GM19468 (cell line): ENCODE measurements at regions not wholly inside any gene's neighbourhood (a gene's known extent, or its start where the extent isn't known, plus 50 kb on each side); places are given as distances from the start of the nearest gene placed in this dataset.

Experiments used
- ATAC-seq: cut with Tn5 transposase; IDR thresholded peaks from one replicate; pipeline ENCODE4 v1.9.1; 2021; ENCODE audit warnings: mild to moderate bottlenecking, moderate library complexity, moderate number of reproducible peaks; ENCODE audit not compliant: unreplicated experiment; ENCODE audit errors: extremely low read depth

- ATAC-seq: no peak
Measured at GRCh38 chr4:66653937-66654336, 891.4 kb downstream of the CENPC start.

- no peak for ATAC-seq
Measured at GRCh38 chr4:66649236-66649635, 896.1 kb downstream of the CENPC start.

- no peak for ATAC-seq
Measured at GRCh38 chr4:66647926-66648325, 897.4 kb downstream of the CENPC start.

GRCh38 chr4:66647476-66647875, 897.8 kb downstream of the CENPC start:
- no peak for ATAC-seq

- no peak for ATAC-seq
Measured at GRCh38 chr4:66640233-66640990, 904.9 kb downstream of the CENPC start.

- ATAC-seq: no peak
Measured at GRCh38 chr4:66639361-66639760, 905.9 kb downstream of the CENPC start.

GRCh38 chr4:66636349-66636748, 909.0 kb downstream of the CENPC start:
- no peak for ATAC-seq

- no peak for ATAC-seq
Measured at GRCh38 chr4:66633477-66633876, 911.8 kb downstream of the CENPC start.

GRCh38 chr4:66629927-66630326, 915.4 kb downstream of the CENPC start:
- no peak for ATAC-seq

GRCh38 chr4:66628146-66628545, 917.2 kb downstream of the CENPC start:
- ATAC-seq: no peak

- no peak for ATAC-seq
Measured at GRCh38 chr4:66625480-66625879, 919.8 kb downstream of the CENPC start.

- no peak for ATAC-seq
Measured at GRCh38 chr4:66613591-66613990, 931.7 kb downstream of the CENPC start.

GRCh38 chr4:66609014-66609413, 936.3 kb downstream of the CENPC start:
- no peak for ATAC-seq

- no peak for ATAC-seq
Measured at GRCh38 chr4:66606908-66607307, 936.6 kb upstream of the EPHA5 start.

- no peak for ATAC-seq
Measured at GRCh38 chr4:66606215-66606614, 935.9 kb upstream of the EPHA5 start.

GRCh38 chr4:66604192-66604591, 933.9 kb upstream of the EPHA5 start:
- ATAC-seq: no peak

GRCh38 chr4:66602622-66603021, 932.3 kb upstream of the EPHA5 start:
- no peak for ATAC-seq

GRCh38 chr4:66591968-66592367, 921.7 kb upstream of the EPHA5 start:
- no peak for ATAC-seq

GRCh38 chr4:66590488-66591215, 920.4 kb upstream of the EPHA5 start:
- ATAC-seq: no peak

GRCh38 chr4:66589183-66589582, 918.9 kb upstream of the EPHA5 start:
- ATAC-seq: no peak

GRCh38 chr4:66585767-66586166, 915.5 kb upstream of the EPHA5 start:
- ATAC-seq: no peak

- ATAC-seq: no peak
Measured at GRCh38 chr4:66577922-66578321, 907.6 kb upstream of the EPHA5 start.
